ENCODE measurements at regions not wholly inside any gene's neighbourhood (a gene's known extent, or its start where the extent isn't known, plus 50 kb on each side); places are given as distances from the start of the nearest gene placed in this dataset.

- TF ChIP-seq POLR2AphosphoS5 (IDR thresholded peaks at IDR 0.05; ENCODE audit: low read depth, low read length) (no peak), FOXP2 (optimal IDR thresholded peaks at IDR 0.05; ENCODE audit: borderline replicate concordance, extremely low read depth, extremely low read length, insufficient read depth) (no peak), TAF1 (IDR thresholded peaks at IDR 0.05; ENCODE audit: borderline replicate concordance, insufficient read depth, low read length) (no peak), REST (IDR thresholded peaks at IDR 0.05; ENCODE audit: insufficient read depth in 1 of 2, low read depth in 2 of 2, low read length in 2 of 2) (no peak), SIN3A (IDR thresholded peaks at IDR 0.05; ENCODE audit: borderline replicate concordance, insufficient read depth, low read length) (no peak)
Observed at GRCh38 chr1:196063294-196063693, 544.9 kb downstream of the KCNT2 start.

- TF ChIP-seq FOXP2 (optimal IDR thresholded peaks at IDR 0.05; ENCODE audit: borderline replicate concordance, extremely low read depth, extremely low read length, insufficient read depth) (no peak), SIN3A (IDR thresholded peaks at IDR 0.05; ENCODE audit: borderline replicate concordance, insufficient read depth, low read length) (no peak), TAF1 (IDR thresholded peaks at IDR 0.05; ENCODE audit: borderline replicate concordance, insufficient read depth, low read length) (no peak), REST (IDR thresholded peaks at IDR 0.05; ENCODE audit: insufficient read depth in 1 of 2, low read depth in 2 of 2, low read length in 2 of 2) (no peak), POLR2AphosphoS5 (IDR thresholded peaks at IDR 0.05; ENCODE audit: low read depth, low read length) (no peak)
Observed at GRCh38 chr1:196060539-196060938, 547.7 kb downstream of the KCNT2 start.

- TF ChIP-seq TAF1 (IDR thresholded peaks at IDR 0.05; ENCODE audit: borderline replicate concordance, insufficient read depth, low read length) (no peak), POLR2AphosphoS5 (IDR thresholded peaks at IDR 0.05; ENCODE audit: low read depth, low read length) (no peak), SIN3A (IDR thresholded peaks at IDR 0.05; ENCODE audit: borderline replicate concordance, insufficient read depth, low read length) (no peak), REST (IDR thresholded peaks at IDR 0.05; ENCODE audit: insufficient read depth in 1 of 2, low read depth in 2 of 2, low read length in 2 of 2) (no peak), FOXP2 (optimal IDR thresholded peaks at IDR 0.05; ENCODE audit: borderline replicate concordance, extremely low read depth, extremely low read length, insufficient read depth) (no peak)
Observed at GRCh38 chr1:196059210-196059609, 549.0 kb downstream of the KCNT2 start.

GRCh38 chr1:196056966-196057365 is 551.3 kb downstream of the KCNT2 start:
- TF ChIP-seq TAF1 (IDR thresholded peaks at IDR 0.05; ENCODE audit: borderline replicate concordance, insufficient read depth, low read length) (no peak), FOXP2 (optimal IDR thresholded peaks at IDR 0.05; ENCODE audit: borderline replicate concordance, extremely low read depth, extremely low read length, insufficient read depth) (no peak), REST (IDR thresholded peaks at IDR 0.05; ENCODE audit: insufficient read depth in 1 of 2, low read depth in 2 of 2, low read length in 2 of 2) (no peak), POLR2AphosphoS5 (IDR thresholded peaks at IDR 0.05; ENCODE audit: low read depth, low read length) (no peak), SIN3A (IDR thresholded peaks at IDR 0.05; ENCODE audit: borderline replicate concordance, insufficient read depth, low read length) (no peak)

- no peak for TF ChIP-seq REST (IDR thresholded peaks at IDR 0.05; ENCODE audit: insufficient read depth in 1 of 2, low read depth in 2 of 2, low read length in 2 of 2)
- TF ChIP-seq TAF1 (IDR thresholded peaks at IDR 0.05; ENCODE audit: borderline replicate concordance, insufficient read depth, low read length): no peak
- no peak for TF ChIP-seq SIN3A (IDR thresholded peaks at IDR 0.05; ENCODE audit: borderline replicate concordance, insufficient read depth, low read length)
- no peak for TF ChIP-seq POLR2AphosphoS5 (IDR thresholded peaks at IDR 0.05; ENCODE audit: low read depth, low read length)
- no peak for TF ChIP-seq FOXP2 (optimal IDR thresholded peaks at IDR 0.05; ENCODE audit: borderline replicate concordance, extremely low read depth, extremely low read length, insufficient read depth)
Observed at GRCh38 chr1:196049407-196049806, 558.8 kb downstream of the KCNT2 start.
